ENCODE measurements at regions not wholly inside any gene's neighbourhood (a gene's known extent, or its start where the extent isn't known, plus 50 kb on each side); places are given as distances from the start of the nearest gene placed in this dataset.
A peak's percentile ranks its signal among the peaks of the same experiment; 100 is the strongest.

- no peak for DNase-seq
These were observed 86.5 kb downstream of the ACKR3 start for GRCh38 chr2:236656166-236656565.

- DNase-seq = no peak
These were observed 87.1 kb downstream of the ACKR3 start for GRCh38 chr2:236656721-236657120.

GRCh38 chr2:236657215-236657614 is 87.6 kb downstream of the ACKR3 start:
- DNase-seq = no peak

GRCh38 chr2:236657801-236658200 is 88.2 kb downstream of the ACKR3 start:
- no peak for DNase-seq

GRCh38 chr2:236658974-236659757 is 89.5 kb downstream of the ACKR3 start:
- no peak for DNase-seq

- peak; percentile 14 for DNase-seq
These were observed 90.1 kb downstream of the ACKR3 start for GRCh38 chr2:236659758-236660150.

- no peak for DNase-seq
These were observed 91.6 kb downstream of the ACKR3 start for GRCh38 chr2:236661061-236661761.

- DNase-seq = no peak
These were observed 92.1 kb downstream of the ACKR3 start for GRCh38 chr2:236661762-236662110.

- DNase-seq = no peak
These were observed 92.9 kb downstream of the ACKR3 start for GRCh38 chr2:236662231-236663185.

- DNase-seq = no peak
These were observed 93.9 kb downstream of the ACKR3 start for GRCh38 chr2:236663287-236664101.

- DNase-seq = no peak
These were observed 94.5 kb downstream of the ACKR3 start for GRCh38 chr2:236664136-236664535.

GRCh38 chr2:236665101-236665500 is 95.5 kb downstream of the ACKR3 start:
- DNase-seq = no peak

GRCh38 chr2:236665572-236666118 is 96.0 kb downstream of the ACKR3 start:
- no peak for DNase-seq

GRCh38 chr2:236666646-236667204 is 97.1 kb downstream of the ACKR3 start:
- DNase-seq = no peak

- no peak for DNase-seq
These were observed 97.9 kb downstream of the ACKR3 start for GRCh38 chr2:236667526-236667925.

GRCh38 chr2:236668531-236668969 is 98.9 kb downstream of the ACKR3 start:
- DNase-seq = no peak

- DNase-seq = no peak
These were observed 100.6 kb downstream of the ACKR3 start for GRCh38 chr2:236670235-236670620.

- DNase-seq = no peak
These were observed 102.4 kb downstream of the ACKR3 start for GRCh38 chr2:236671896-236672562.

GRCh38 chr2:236672606-236673005 is 103.0 kb downstream of the ACKR3 start:
- no peak for DNase-seq

GRCh38 chr2:236673126-236673822 is 103.6 kb downstream of the ACKR3 start:
- no peak for DNase-seq

- DNase-seq = no peak
These were observed 104.2 kb downstream of the ACKR3 start for GRCh38 chr2:236673823-236674185.
